ENCODE measurements at regions not wholly inside any gene's neighbourhood (a gene's known extent, or its start where the extent isn't known, plus 50 kb on each side); places are given as distances from the start of the nearest gene placed in this dataset.

- TF ChIP-seq CTCF (IDR thresholded peaks at IDR 0.05): no peak
- Histone ChIP-seq H3K9me3 (no peaks in the 10 kb centered on the region), H3K36me3 (ENCODE audit: insufficient read depth in 1 of 2, low read depth in 1 of 2) (no peaks in the 10 kb centered on the region), H3K4me3 (no peak overlapping the region), H3K27ac (no peak overlapping the region), H3K4me1 (peaks cover 2% of the 10 kb centered on the region), H3K27me3 (ENCODE audit: insufficient read depth in 3 of 3, low read length in 2 of 3) (peaks cover 0 to 2% (median 0%) of the 10 kb centered on the region in 3 donors)
- ATAC-seq (no peak), DNase-seq (no peak)
- intact Hi-C loops (cut with DNase I): no loop called here
- WGBS, 3 donors: 89 to 92% (median 91%) methylated on average over 15 of the region's 15 CpGs
These were observed 201.4 kb upstream of the CTNNB1 start for GRCh38 chr3:40997711-40998519.

- H3K27me3 ChIP-seq (ENCODE audit: insufficient read depth in 3 of 3, low read length in 2 of 3): peaks cover 0 to 2% (median 0%) of the 10 kb centered on the region in 3 donors
- WGBS, 3 donors: 57 to 60% (median 57%) methylated on average over 2 of the region's 2 CpGs
- H3K27ac ChIP-seq: no peak overlapping the region
- H3K36me3 ChIP-seq (ENCODE audit: insufficient read depth in 1 of 2, low read depth in 1 of 2): no peaks in the 10 kb centered on the region
- no peak for TF ChIP-seq CTCF (IDR thresholded peaks at IDR 0.05)
- peaks cover 2% of the 10 kb centered on the region for H3K4me1 ChIP-seq
- intact Hi-C loops (cut with DNase I): loop anchor here in 1 of 2 donors (10.0 kb wide), 1 partner anchor 415 kb away; no protein-coding TSS in a partner anchor
- ATAC-seq: peak in 1 of 4 donors; percentile 37
- no peak for DNase-seq
- no peak overlapping the region for H3K4me3 ChIP-seq
- H3K9me3 ChIP-seq: no peaks in the 10 kb centered on the region
These were observed 199.6 kb upstream of the CTNNB1 start for GRCh38 chr3:40999682-41000081.

- no peak for DNase-seq
- no peak overlapping the region for H3K27ac ChIP-seq
- WGBS, 3 donors: 24 to 43% (median 28%) methylated on average over 6 of the region's 6 CpGs
These were observed 198.8 kb upstream of the CTNNB1 start for GRCh38 chr3:41000471-41000870.

GRCh38 chr3:41001556-41001955 lies 197.7 kb upstream of the CTNNB1 start:
- 53 to 62% (median 61%) methylated on average over 1 of the region's 1 CpG for WGBS, 3 donors
- intact Hi-C loops (cut with DNase I): loop anchor here in 1 of 2 donors (10.0 kb wide), 1 partner anchor 417 kb away; no protein-coding TSS in a partner anchor
- Histone ChIP-seq H3K9me3 (no peaks in the 10 kb centered on the region), H3K4me1 (no peaks in the 10 kb centered on the region), H3K27me3 (ENCODE audit: insufficient read depth in 3 of 3, low read length in 2 of 3) (peaks cover 0 to 2% (median 0%) of the 10 kb centered on the region in 3 donors), H3K36me3 (ENCODE audit: insufficient read depth in 1 of 2, low read depth in 1 of 2) (no peaks in the 10 kb centered on the region), H3K4me3 (no peak overlapping the region), H3K27ac (no peak overlapping the region)
- no peak for DNase-seq
- no peak for TF ChIP-seq CTCF (IDR thresholded peaks at IDR 0.05)
- no peak for ATAC-seq

More at GRCh38 chr3:41000471-41000870, 198.8 kb upstream of the CTNNB1 start:
- peaks cover 0 to 2% (median 0%) of the 10 kb centered on the region in 3 donors for H3K27me3 ChIP-seq (ENCODE audit: insufficient read depth in 3 of 3, low read length in 2 of 3)
- no peaks in the 10 kb centered on the region for H3K9me3 ChIP-seq
- no peak for TF ChIP-seq CTCF (IDR thresholded peaks at IDR 0.05)
- intact Hi-C loops (cut with DNase I): loop anchor here in 1 of 2 donors (10.0 kb wide), 1 partner anchor 416 kb away; no protein-coding TSS in a partner anchor
- H3K4me1 ChIP-seq: peaks cover 2% of the 10 kb centered on the region
- peak in 3 of 4 donors; percentile 30 to 59 (median 37) for ATAC-seq
- no peak overlapping the region for H3K4me3 ChIP-seq
- no peaks in the 10 kb centered on the region for H3K36me3 ChIP-seq (ENCODE audit: insufficient read depth in 1 of 2, low read depth in 1 of 2)
